OCI-LY1 (cell line): ENCODE measurements at regions not wholly inside any gene's neighbourhood (a gene's known extent, or its start where the extent isn't known, plus 50 kb on each side); places are given as distances from the start of the nearest gene placed in this dataset.

Experiments
- H2AFZ ChIP-seq: fragments of 200-600 bp; sonication (generic), shearing (Covaris generic); 2 replicates; pipeline ENCODE4 v1.6.0; 2014; ENCODE audit warnings: antibody characterized with exemption, mild to moderate bottlenecking, low read length
- H3F3A ChIP-seq: fragments of 200-600 bp; sonication (generic), shearing (Covaris generic); 2 replicates; pipeline ENCODE4 v1.6.0; 2014; ENCODE audit warnings: mild to moderate bottlenecking, antibody characterized with exemption, low read length, moderate library complexity; ENCODE audit not compliant: insufficient read depth
- H3K27ac ChIP-seq: fragments of 200-600 bp; sonication (generic); 2 replicates; pipeline ENCODE4 v1.5.1; 2014; ENCODE audit warnings: low read length, mixed run types, mild to moderate bottlenecking, low read depth; ENCODE audit not compliant: poor library complexity, severe bottlenecking
- H3K27me3 ChIP-seq: fragments of 200-600 bp; sonication (generic); 2 replicates; pipeline ENCODE4 v1.6.0; 2014; ENCODE audit warnings: antibody characterized with exemption, mild to moderate bottlenecking, low read length, moderate library complexity; ENCODE audit not compliant: insufficient read depth
- H3K36me3 ChIP-seq: fragments of 200-600 bp; sonication (generic); 2 replicates; pipeline ENCODE4 v1.6.1; 2014; ENCODE audit warnings: mild to moderate bottlenecking, antibody characterized with exemption, low read length, moderate library complexity, mixed read lengths; ENCODE audit not compliant: insufficient read depth
- H3K4me1 ChIP-seq: fragments of 200-600 bp; sonication (generic); 2 replicates; pipeline ENCODE4 v1.5.1; 2014; ENCODE audit warnings: mild to moderate bottlenecking, low read length, moderate library complexity; ENCODE audit not compliant: insufficient read depth, severe bottlenecking
- H3K4me2 ChIP-seq: fragments of 200-600 bp; sonication (generic), shearing (Covaris generic); 2 replicates; pipeline ENCODE4 v1.6.1; 2014; ENCODE audit warnings: low read length
- H3K4me3 ChIP-seq: fragments of 200-600 bp; sonication (generic); 2 replicates; pipeline ENCODE4 v1.5.1; 2014; ENCODE audit warnings: low read length, low read depth, mild to moderate bottlenecking, mixed read lengths; ENCODE audit not compliant: poor library complexity, severe bottlenecking
- H3K79me2 ChIP-seq: fragments of 200-600 bp; shearing (Covaris generic); 2 replicates; pipeline ENCODE4 v1.6.1; 2016; ENCODE audit warnings: mixed run types, low read length, mixed read lengths; ENCODE audit not compliant: insufficient read depth
- H3K9ac ChIP-seq: fragments of 200-600 bp; sonication (generic), shearing (Covaris generic); 2 replicates; pipeline ENCODE4 v1.6.1; 2014; ENCODE audit warnings: mild to moderate bottlenecking, low read length, mixed read lengths
- H3K9me2 ChIP-seq: fragments of 200-600 bp; sonication (generic), shearing (Covaris generic); 2 replicates; pipeline ENCODE4 v1.6.1; 2014; ENCODE audit warnings: low read depth, mild to moderate bottlenecking, low read length, mixed read lengths
- H3K9me3 ChIP-seq: fragments of 200-600 bp; shearing (Covaris generic); 2 replicates; pipeline ENCODE4 v1.6.1; 2014; ENCODE audit warnings: low read length, mixed read lengths
- H4K20me1 ChIP-seq: fragments of 200-600 bp; sonication (generic), shearing (Covaris generic); 2 replicates; pipeline ENCODE4 v1.6.0; 2016; ENCODE audit warnings: mild to moderate bottlenecking, low read length; ENCODE audit not compliant: insufficient read depth
- EZH2 ChIP-seq: fragments of 200-600 bp; sonication (generic), shearing (Covaris generic); IDR thresholded peaks from 2 replicates; pipeline ENCODE4 v1.8.0; 2017; ENCODE audit warnings: borderline replicate concordance, mixed run types, mild to moderate bottlenecking, antibody characterized with exemption, low read length, moderate library complexity, mixed read lengths
- TF ChIP-seq, protein P1 (sequence below): fragments of 200-600 bp; sonication (generic), shearing (Covaris generic); IDR thresholded peaks from 2 replicates; pipeline ENCODE4 v1.5.1; 2017; ENCODE audit warnings: mild to moderate bottlenecking, antibody characterized with exemption, low read length, moderate library complexity, mixed read lengths

DNA sequence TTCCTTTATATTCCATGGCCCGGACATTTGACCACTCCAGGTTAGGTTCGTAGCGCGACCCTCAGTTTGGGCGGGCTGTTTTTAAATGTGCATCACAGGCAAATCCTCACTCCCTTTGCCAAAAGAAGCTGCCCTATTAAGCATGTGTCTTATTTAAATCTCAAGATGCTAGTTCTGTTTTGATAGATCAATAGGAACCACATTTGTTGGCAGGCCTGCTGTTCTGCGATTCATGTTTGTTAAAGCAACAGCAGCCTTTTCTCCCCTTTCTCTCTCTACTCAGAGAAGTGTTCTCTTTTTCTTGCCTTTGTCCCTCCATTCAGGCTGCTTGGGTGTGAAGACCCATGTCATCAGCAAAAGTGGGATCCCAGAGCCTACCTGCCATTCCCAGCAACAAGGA, 212.0 kb upstream of the SSTR4 start:
- no peaks in the 10 kb centered on the region for H3F3A ChIP-seq
- TF ChIP-seq, protein P1, sequence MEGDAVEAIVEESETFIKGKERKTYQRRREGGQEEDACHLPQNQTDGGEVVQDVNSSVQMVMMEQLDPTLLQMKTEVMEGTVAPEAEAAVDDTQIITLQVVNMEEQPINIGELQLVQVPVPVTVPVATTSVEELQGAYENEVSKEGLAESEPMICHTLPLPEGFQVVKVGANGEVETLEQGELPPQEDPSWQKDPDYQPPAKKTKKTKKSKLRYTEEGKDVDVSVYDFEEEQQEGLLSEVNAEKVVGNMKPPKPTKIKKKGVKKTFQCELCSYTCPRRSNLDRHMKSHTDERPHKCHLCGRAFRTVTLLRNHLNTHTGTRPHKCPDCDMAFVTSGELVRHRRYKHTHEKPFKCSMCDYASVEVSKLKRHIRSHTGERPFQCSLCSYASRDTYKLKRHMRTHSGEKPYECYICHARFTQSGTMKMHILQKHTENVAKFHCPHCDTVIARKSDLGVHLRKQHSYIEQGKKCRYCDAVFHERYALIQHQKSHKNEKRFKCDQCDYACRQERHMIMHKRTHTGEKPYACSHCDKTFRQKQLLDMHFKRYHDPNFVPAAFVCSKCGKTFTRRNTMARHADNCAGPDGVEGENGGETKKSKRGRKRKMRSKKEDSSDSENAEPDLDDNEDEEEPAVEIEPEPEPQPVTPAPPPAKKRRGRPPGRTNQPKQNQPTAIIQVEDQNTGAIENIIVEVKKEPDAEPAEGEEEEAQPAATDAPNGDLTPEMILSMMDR, result no peak
- TF ChIP-seq EZH2, result no peak
- H3K9ac ChIP-seq, result no peak overlapping the region
- no peak overlapping the region for H3K4me3 ChIP-seq
- H3K4me2 ChIP-seq, result no peak overlapping the region
- H3K4me1 ChIP-seq, result no peaks in the 10 kb centered on the region
- no peak overlapping the region for H3K27ac ChIP-seq
- H2AFZ ChIP-seq, result no peak overlapping the region
- H3K9me2 ChIP-seq, result no peaks in the 10 kb centered on the region
- H3K27me3 ChIP-seq, result no peaks in the 10 kb centered on the region
- H3K9me3 ChIP-seq, result no peaks in the 10 kb centered on the region
- H3K36me3 ChIP-seq, result no peaks in the 10 kb centered on the region
- H4K20me1 ChIP-seq, result no peaks in the 10 kb centered on the region
- no peaks in the 10 kb centered on the region for H3K79me2 ChIP-seq

DNA sequence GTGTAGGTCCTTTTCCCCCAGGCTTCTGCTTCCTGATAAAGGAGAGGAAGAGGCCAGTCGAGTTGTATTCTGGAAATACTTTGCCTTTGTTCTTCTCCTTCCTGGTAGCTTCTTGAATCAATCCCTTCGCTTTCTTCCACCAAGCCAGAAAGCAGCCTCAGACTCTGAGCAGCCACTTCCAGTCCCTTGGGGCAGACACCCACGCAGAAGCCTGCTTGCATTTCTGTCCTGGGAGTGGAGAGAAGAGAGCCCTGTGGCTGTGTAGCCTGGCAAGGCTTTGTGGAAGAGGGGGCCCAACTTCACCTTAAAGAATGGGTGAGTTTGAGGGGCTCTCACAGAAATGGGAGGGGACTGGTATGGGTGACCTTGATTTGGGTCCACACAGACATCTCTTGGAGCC, 211.0 kb upstream of the SSTR4 start:
- H3K9me3 ChIP-seq, result no peaks in the 10 kb centered on the region
- no peaks in the 10 kb centered on the region for H3K79me2 ChIP-seq
- no peak overlapping the region for H3K27ac ChIP-seq
- H3F3A ChIP-seq, result no peaks in the 10 kb centered on the region
- TF ChIP-seq, protein P1, result no peak
- no peak for TF ChIP-seq EZH2
- H2AFZ ChIP-seq, result no peak overlapping the region
- H3K4me3 ChIP-seq, result no peak overlapping the region
- no peaks in the 10 kb centered on the region for H3K36me3 ChIP-seq
- H3K4me1 ChIP-seq, result no peaks in the 10 kb centered on the region
- H3K9me2 ChIP-seq, result no peaks in the 10 kb centered on the region
- no peaks in the 10 kb centered on the region for H4K20me1 ChIP-seq
- no peak overlapping the region for H3K4me2 ChIP-seq
- H3K9ac ChIP-seq, result no peak overlapping the region
- H3K27me3 ChIP-seq, result no peaks in the 10 kb centered on the region

DNA sequence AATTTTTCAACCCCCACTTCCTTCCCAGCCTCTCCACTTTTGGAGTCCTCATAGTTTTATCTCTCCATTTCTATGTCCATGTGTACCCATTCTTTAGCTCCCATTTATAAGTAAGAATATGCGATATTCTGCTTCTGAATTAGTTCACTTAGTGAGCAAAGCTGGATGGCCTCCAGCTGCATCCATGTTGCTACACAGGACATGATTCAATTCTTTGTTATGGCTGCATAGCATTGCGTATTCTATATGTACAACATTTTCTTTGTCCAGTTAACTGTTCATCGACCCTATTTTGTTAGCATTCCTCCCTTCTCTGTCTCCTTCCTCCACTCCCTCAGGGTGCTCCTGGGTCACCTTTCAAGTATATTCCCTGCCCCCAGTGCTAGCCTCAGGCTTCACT, 210.0 kb upstream of the SSTR4 start:
- TF ChIP-seq, protein P1, result no peak
- TF ChIP-seq EZH2, result no peak

More for the DNA sequence above, 210.0 kb upstream of the SSTR4 start:
- H3K9ac ChIP-seq, result no peak overlapping the region
- H3K27me3 ChIP-seq, result no peaks in the 10 kb centered on the region
- no peaks in the 10 kb centered on the region for H3K4me1 ChIP-seq
- no peak overlapping the region for H3K4me2 ChIP-seq
- no peak overlapping the region for H2AFZ ChIP-seq
- no peaks in the 10 kb centered on the region for H3K36me3 ChIP-seq
- no peaks in the 10 kb centered on the region for H3K79me2 ChIP-seq
- H3K9me2 ChIP-seq, result no peaks in the 10 kb centered on the region
- no peak overlapping the region for H3K27ac ChIP-seq
- H3F3A ChIP-seq, result no peaks in the 10 kb centered on the region
- H3K9me3 ChIP-seq, result no peaks in the 10 kb centered on the region
- no peak overlapping the region for H3K4me3 ChIP-seq
- H4K20me1 ChIP-seq, result no peaks in the 10 kb centered on the region
